Neuronal stem cell (in vitro differentiated cells): ENCODE measurements at regions not wholly inside any gene's neighbourhood (a gene's known extent, or its start where the extent isn't known, plus 50 kb on each side); places are given as distances from the start of the nearest gene placed in this dataset.

Source experiments
- DNase-seq: peaks from one replicate; pipeline ENCODE4 v3.0.0-alpha.2; 2013; ENCODE audit warnings: low spot score
- H2AFZ ChIP-seq: one replicate; pipeline ENCODE4 v1.6.1; 2013; ENCODE audit warnings: mild to moderate bottlenecking, low read length, inconsistent platforms
- H2AK5ac ChIP-seq: 2 replicates; pipeline ENCODE4 v1.6.1; 2013; ENCODE audit warnings: low read depth, mild to moderate bottlenecking, inconsistent platforms, low read length, moderate library complexity, mixed read lengths
- H2BK120ac ChIP-seq: 2 replicates; pipeline ENCODE4 v1.6.1; 2013; ENCODE audit warnings: low read depth, mild to moderate bottlenecking, inconsistent platforms, low read length, moderate library complexity, mixed read lengths
- H2BK12ac ChIP-seq: one replicate; pipeline ENCODE4 v1.6.1; 2013; ENCODE audit warnings: low read length, inconsistent platforms
- H2BK15ac ChIP-seq: 2 replicates; pipeline ENCODE4 v1.6.1; 2013; ENCODE audit warnings: mild to moderate bottlenecking, low read length, inconsistent platforms, mixed read lengths
- H2BK5ac ChIP-seq: one replicate; pipeline ENCODE4 v1.6.1; 2013; ENCODE audit warnings: inconsistent platforms, mild to moderate bottlenecking, low read length, moderate library complexity
- H3K14ac ChIP-seq: one replicate; pipeline ENCODE4 v1.6.1; 2013; ENCODE audit warnings: low read length, inconsistent platforms
- H3K18ac ChIP-seq: 2 replicates; pipeline ENCODE4 v1.6.1; 2013; ENCODE audit warnings: low read length, inconsistent platforms
- H3K23ac ChIP-seq: 2 replicates; pipeline ENCODE4 v1.6.1; 2013; ENCODE audit warnings: low read depth, mild to moderate bottlenecking, mixed read lengths, low read length, inconsistent platforms; ENCODE audit not compliant: poor library complexity
- H3K27ac ChIP-seq: replicated peaks from 3 replicates; pipeline ENCODE4 v1.5.1; 2013; ENCODE audit warnings: low read length, inconsistent platforms
- H3K27me3 ChIP-seq, 3 experiments: 2 replicates each; pipeline ENCODE4 v1.6.1; 2013; ENCODE audit warnings: low read length in 3 of 3, mild to moderate bottlenecking in 2 of 3, inconsistent platforms in 1 of 3, low read depth in 1 of 3, mixed read lengths in 1 of 3, moderate library complexity in 1 of 3; ENCODE audit not compliant: control insufficient read depth in 3 of 3, insufficient read depth in 3 of 3
- H3K36me3 ChIP-seq, 2 donors: replicated peaks in 1 of 2; 2 replicates each; pipeline ENCODE4 v1.6.1; 2013; ENCODE audit warnings: low read length in 2 of 2; ENCODE audit not compliant: control insufficient read depth in 2 of 2, insufficient read depth in 2 of 2
- H3K4ac ChIP-seq: 2 replicates; pipeline ENCODE4 v1.6.1; 2013; ENCODE audit warnings: inconsistent platforms, mild to moderate bottlenecking, low read length, moderate library complexity
- H3K4me1 ChIP-seq, 2 donors: 1 replicate in 1 of 2; 2 replicates in 1 of 2; pipeline ENCODE4 v1.6.1; 2013; ENCODE audit warnings: low read length in 2 of 2, low read depth in 1 of 2; ENCODE audit not compliant: control insufficient read depth in 2 of 2, insufficient read depth in 1 of 2
- H3K4me2 ChIP-seq: one replicate; pipeline ENCODE4 v1.6.1; 2013; ENCODE audit warnings: mild to moderate bottlenecking, low read length, inconsistent platforms; ENCODE audit not compliant: insufficient read depth, poor library complexity, severe bottlenecking
- H3K4me3 ChIP-seq, 2 donors: 2 replicates each; pipeline ENCODE4 v1.5.1; 2013; ENCODE audit warnings: low read length in 2 of 2, mild to moderate bottlenecking in 2 of 2, inconsistent platforms in 1 of 2, moderate library complexity in 1 of 2
- H3K79me1 ChIP-seq: one replicate; pipeline ENCODE4 v1.6.1; 2013; ENCODE audit warnings: low read depth, mild to moderate bottlenecking, inconsistent platforms, low read length, moderate library complexity
- H3K9ac ChIP-seq: one replicate; pipeline ENCODE4 v1.6.1; 2013; ENCODE audit warnings: mild to moderate bottlenecking, low read depth, low read length, inconsistent platforms; ENCODE audit not compliant: poor library complexity
- H3K9me3 ChIP-seq, 2 donors: replicated peaks in 1 of 2; 2 replicates each; pipeline versions ENCODE3 to v1.6.1; 2013; ENCODE audit warnings: low read length in 2 of 2, mild to moderate bottlenecking in 2 of 2, inconsistent platforms in 1 of 2, low read depth in 1 of 2, mixed read lengths in 1 of 2, moderate library complexity in 1 of 2; ENCODE audit not compliant: control insufficient read depth in 2 of 2, insufficient read depth in 1 of 2
- H4K8ac ChIP-seq: one replicate; pipeline ENCODE4 v1.6.1; 2013; ENCODE audit warnings: low read depth, mild to moderate bottlenecking, inconsistent platforms, low read length, moderate library complexity
- H4K91ac ChIP-seq: one replicate; pipeline ENCODE4 v1.6.1; 2013; ENCODE audit warnings: low read length, low read depth, mild to moderate bottlenecking, inconsistent platforms; ENCODE audit not compliant: poor library complexity
- WGBS, 2 donors: extraction: QIAGEN DNeasy Blood & Tissue Kit; methylation state at CpG; one replicate each; pipeline ENCODE4 v1.1.7; 2013; ENCODE audit warnings: missing lambda C conversion rate in 2 of 2, mixed read lengths in 1 of 2; ENCODE audit not compliant: insufficient read length in 2 of 2, insufficient replicate concordance in 1 of 2; ENCODE audit errors: extremely low coverage in 2 of 2; 5-methylcytosine and 5-hydroxymethylcytosine counted together

DNA sequence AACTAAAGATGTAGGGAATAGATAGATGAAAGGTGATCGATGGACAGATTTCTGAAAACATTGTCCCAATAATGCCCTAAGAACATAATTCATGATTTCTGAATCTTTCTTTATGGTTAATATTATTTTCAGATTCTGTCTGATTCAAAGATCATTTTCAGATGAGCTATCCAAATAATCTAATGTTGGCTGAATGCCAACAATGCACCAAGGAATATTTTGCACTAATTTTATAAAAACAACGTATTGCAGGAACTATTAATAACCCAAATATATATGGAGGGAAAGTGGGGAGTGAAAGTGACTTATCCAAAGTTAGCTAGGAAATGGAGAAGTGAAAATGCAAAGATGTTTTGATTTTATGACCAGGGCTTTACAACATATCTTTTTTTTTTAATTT is 1675.5 kb downstream of the STIM2 start:
- Histone ChIP-seq H2AFZ (no peak overlapping the region), H3K27me3 (no peaks in the 10 kb centered on the region), H3K9ac (no peak overlapping the region), H3K36me3 (no peaks in the 10 kb centered on the region), H3K9me3 (peaks cover 0 to 3% of the 10 kb centered on the region in 2 donors), H2BK15ac (no peak overlapping the region), H4K8ac (no peak overlapping the region), H2BK120ac (no peak overlapping the region), H3K79me1 (no peaks in the 10 kb centered on the region), H2AK5ac (no peak overlapping the region), H3K23ac (no peak overlapping the region), H2BK12ac (no peak overlapping the region), H2BK5ac (no peak overlapping the region), H3K4ac (no peak overlapping the region), H3K27ac (no peak overlapping the region), H3K18ac (no peak overlapping the region), H3K4me2 (no peak overlapping the region), H4K91ac (no peak overlapping the region), H3K4me1 (no peaks in the 10 kb centered on the region), H3K14ac (no peak overlapping the region), H3K4me3 (no peak overlapping the region)
- DNase-seq: no peak
- WGBS, 2 donors: no CpG with 5 or more reads among the region's 2 CpGs

DNA sequence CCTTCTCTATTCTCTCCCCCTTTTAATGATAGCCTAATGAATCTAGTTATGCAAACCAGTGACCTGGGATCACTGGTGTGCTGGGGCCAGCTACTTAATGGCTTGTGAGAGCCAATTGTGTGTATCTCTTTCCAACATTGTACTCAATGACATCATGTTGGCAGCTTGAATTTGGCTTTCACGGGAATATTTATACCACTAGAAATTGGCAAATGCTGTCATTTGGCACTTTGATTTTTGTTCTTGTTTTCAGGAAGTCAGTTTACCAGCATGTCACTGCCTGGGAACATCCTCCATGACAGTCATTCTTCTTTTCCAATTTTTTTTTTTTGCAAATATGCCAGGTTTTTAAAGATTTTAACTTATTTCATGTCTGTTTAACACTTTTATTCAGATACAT is 1685.3 kb downstream of the STIM2 start:
- no peaks in the 10 kb centered on the region for H3K27me3 ChIP-seq
- no peak overlapping the region for H3K23ac ChIP-seq
- H3K36me3 ChIP-seq: no peaks in the 10 kb centered on the region
- no peak overlapping the region for H2AFZ ChIP-seq
- no peak overlapping the region for H3K14ac ChIP-seq
- no peak overlapping the region for H4K8ac ChIP-seq
- no peak overlapping the region for H3K4me3 ChIP-seq
- DNase-seq: no peak
- H3K27ac ChIP-seq: no peak overlapping the region
- no peak overlapping the region for H4K91ac ChIP-seq
- H3K9ac ChIP-seq: no peak overlapping the region
- no CpG with 5 or more reads among the region's 1 CpG for WGBS, 2 donors
- H2BK5ac ChIP-seq: no peak overlapping the region
- H3K4me2 ChIP-seq: no peak overlapping the region
- H3K4me1 ChIP-seq: peaks cover 0 to 4% of the 10 kb centered on the region in 2 donors
- no peak overlapping the region for H2BK12ac ChIP-seq
- no peaks in the 10 kb centered on the region for H3K79me1 ChIP-seq
- H3K4ac ChIP-seq: no peak overlapping the region
- H2BK120ac ChIP-seq: no peak overlapping the region
- no peak overlapping the region for H3K18ac ChIP-seq
- no peak overlapping the region for H2AK5ac ChIP-seq
- H3K9me3 ChIP-seq: no peaks in the 10 kb centered on the region
- H2BK15ac ChIP-seq: no peak overlapping the region

DNA sequence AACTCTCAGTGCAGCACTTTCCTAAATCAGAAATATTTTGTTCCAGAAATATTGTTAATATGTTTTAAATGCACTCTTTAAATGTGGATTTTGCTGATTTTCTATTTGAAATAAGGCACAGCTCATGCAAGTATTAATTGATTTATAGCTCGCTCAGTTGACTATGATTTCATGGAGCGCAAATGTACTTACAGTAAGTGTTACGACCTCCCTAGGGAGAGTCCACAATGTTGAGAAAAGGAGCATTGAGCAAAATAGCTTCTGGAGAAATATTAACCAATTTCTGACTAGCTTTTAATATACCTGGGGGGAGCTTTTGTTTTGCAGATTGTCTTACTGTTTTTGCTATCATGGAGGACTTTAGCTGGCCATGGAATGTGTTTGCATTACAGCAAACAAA is 1687.5 kb downstream of the STIM2 start:
- Histone ChIP-seq H3K9ac (no peak overlapping the region), H3K27ac (no peak overlapping the region), H4K91ac (no peak overlapping the region), H2BK12ac (no peak overlapping the region), H3K36me3 (no peaks in the 10 kb centered on the region), H2BK5ac (no peak overlapping the region), H3K23ac (no peak overlapping the region), H2BK15ac (no peak overlapping the region), H4K8ac (no peak overlapping the region), H2AFZ (no peak overlapping the region), H3K18ac (no peak overlapping the region), H2BK120ac (no peak overlapping the region), H3K4me1 (peaks cover 0 to 4% of the 10 kb centered on the region in 2 donors), H3K27me3 (no peaks in the 10 kb centered on the region), H3K14ac (no peak overlapping the region), H3K9me3 (no peaks in the 10 kb centered on the region), H3K4me2 (no peak overlapping the region), H3K79me1 (no peaks in the 10 kb centered on the region), H3K4me3 (no peak overlapping the region), H3K4ac (no peak overlapping the region), H2AK5ac (no peak overlapping the region)
- no peak for DNase-seq
- no CpG with 5 or more reads among the region's 3 CpGs for WGBS, 2 donors

DNA sequence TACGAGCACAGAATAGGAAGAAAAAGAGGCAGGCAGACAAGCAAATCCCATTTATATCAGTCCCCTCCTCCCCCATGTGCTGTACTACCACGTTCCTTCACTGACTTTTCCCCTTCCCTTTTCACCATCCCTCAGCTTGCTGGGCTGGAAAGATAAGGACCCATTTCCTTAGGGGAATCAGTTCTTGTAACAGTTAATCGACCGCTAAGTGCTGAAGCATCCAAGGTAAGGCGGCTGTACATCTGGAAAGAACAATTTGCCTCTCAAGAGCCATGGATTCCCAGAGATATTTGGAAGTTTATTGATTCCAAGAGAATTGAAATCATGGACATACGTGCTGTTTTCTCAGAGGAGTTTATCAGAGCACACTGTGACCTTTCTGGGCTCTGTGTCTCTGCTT is 1688.0 kb downstream of the STIM2 start:
- H3K9ac ChIP-seq: no peak overlapping the region
- H2BK15ac ChIP-seq: no peak overlapping the region
- H3K4me2 ChIP-seq: no peak overlapping the region
- no peaks in the 10 kb centered on the region for H3K79me1 ChIP-seq
- no peaks in the 10 kb centered on the region for H3K9me3 ChIP-seq
- no peak overlapping the region for H3K18ac ChIP-seq
- no peak overlapping the region for H4K8ac ChIP-seq
- peaks cover 0 to 4% of the 10 kb centered on the region in 2 donors for H3K4me1 ChIP-seq
- no peak overlapping the region for H3K27ac ChIP-seq
- H3K23ac ChIP-seq: no peak overlapping the region
- no peak overlapping the region for H3K4me3 ChIP-seq
- no peak overlapping the region for H4K91ac ChIP-seq
- no peaks in the 10 kb centered on the region for H3K36me3 ChIP-seq
- DNase-seq: no peak
- H3K14ac ChIP-seq: no peak overlapping the region
- no peak overlapping the region for H3K4ac ChIP-seq
- no peak overlapping the region for H2AK5ac ChIP-seq
- H2BK12ac ChIP-seq: no peak overlapping the region
- WGBS, 2 donors: no CpG with 5 or more reads among the region's 6 CpGs
- H2BK120ac ChIP-seq: no peak overlapping the region
- no peak overlapping the region for H2BK5ac ChIP-seq
- peak overlapping the region; percentile 25 for H2AFZ ChIP-seq
- no peaks in the 10 kb centered on the region for H3K27me3 ChIP-seq
